A549 (cell line): ENCODE measurements at regions not wholly inside any gene's neighbourhood (a gene's known extent, or its start where the extent isn't known, plus 50 kb on each side); places are given as distances from the start of the nearest gene placed in this dataset.

Experiments used
- ATAC-seq, 2 experiments: fragments of 200-7000 bp in 1 of 2; fragments of >200 bp in 1 of 2; cut with Nextera tagmentation in 1 of 2; cut with Tn5 transposase in 1 of 2; 3 replicates each; pipeline versions ENCODE4 v1.8.0 to v1.9.1; 2018 to 2020; ENCODE audit warnings: mild to moderate bottlenecking in 1 of 2, moderate library complexity in 1 of 2
- CTCF ChIA-PET: fragments of 300-600 bp; sonication (Branson Sonifier 250); formaldehyde crosslinking; extraction: SDS; loops from one replicate; lab custom pipeline; 2021; ENCODE audit warnings: antibody characterized with exemption, inconsistent platforms; lab: Yijun Ruan, JAX
- POLR2A ChIA-PET: fragments of 350-600 bp; formaldehyde crosslinking; extraction: SDS; loops from one replicate; lab custom pipeline; 2021; ENCODE audit warnings: antibody characterized with exemption, inconsistent platforms; lab: Yijun Ruan, JAX
- DNase-seq, 2 experiments: peaks; one replicate each; pipeline versions ENCODE4 v3.0.0 to v3.0.0-alpha.2; 2011 to 2016; ENCODE audit warnings: low read depth in 1 of 2, low spot score in 1 of 2
- FAIRE-seq: peaks from 2 replicates; lab custom pipeline; 2011; peaks lifted over from hg19 to GRCh38; lab: Jason Lieb, UNC
- H3K27ac ChIP-seq, 2 experiments: fragments of >200 bp; sonication (Bioruptor Twin); formaldehyde crosslinking; 3 replicates each; pipeline ENCODE4 v1.5.1; 2016 to 2017
- H3K4me1 ChIP-seq: fragments of >200 bp; sonication (Bioruptor Twin); formaldehyde crosslinking; 3 replicates; pipeline ENCODE4 v1.6.1; 2016
- H3K4me2 ChIP-seq: fragments of >200 bp; sonication (Bioruptor Twin); formaldehyde crosslinking; 3 replicates; pipeline ENCODE4 v1.6.1; 2016
- H3K4me3 ChIP-seq: fragments of >200 bp; sonication (Bioruptor Twin); formaldehyde crosslinking; 3 replicates; pipeline ENCODE4 v1.5.1; 2016
- H3K9me3 ChIP-seq: fragments of >200 bp; sonication (Bioruptor Twin); formaldehyde crosslinking; 3 replicates; pipeline ENCODE4 v1.6.1; 2016
- CBX2 ChIP-seq: fragments of 200-600 bp; sonication (generic); IDR thresholded peaks from 2 replicates; pipeline ENCODE4 v1.6.1; 2016; ENCODE audit warnings: low read depth, mild to moderate bottlenecking, borderline replicate concordance
- CHD2 ChIP-seq: fragments of 150-350 bp; IDR thresholded peaks from 2 replicates; pipeline ENCODE4 v1.6.1; 2014; ENCODE audit warnings: low read length; ENCODE audit not compliant: partially characterized antibody
- E2F6 ChIP-seq: IDR thresholded peaks from 2 replicates; pipeline ENCODE4 v1.6.1; 2012; ENCODE audit warnings: low read depth, borderline replicate concordance
- ELK1 ChIP-seq: fragments of 150-350 bp; IDR thresholded peaks from 2 replicates; pipeline ENCODE4 v1.6.1; 2014; ENCODE audit warnings: low read depth, mild to moderate bottlenecking, low read length
- EP300 ChIP-seq, 2 experiments: fragments of >200 bp; sonication (Bioruptor Twin); formaldehyde crosslinking; IDR thresholded peaks; 2 replicates in 1 of 2; 3 replicates in 1 of 2; pipeline ENCODE4 v1.6.1; 2016 to 2017
- GATA3 ChIP-seq: IDR thresholded peaks from 2 replicates; pipeline ENCODE4 v1.6.1; 2012; ENCODE audit warnings: borderline replicate concordance
- HDAC2 ChIP-seq: fragments of 200-600 bp; sonication (generic); IDR thresholded peaks from 2 replicates; pipeline ENCODE4 v1.6.1; 2016
- HES2 ChIP-seq: fragments of >200 bp; sonication (Bioruptor Twin); formaldehyde crosslinking; IDR thresholded peaks from 2 replicates; pipeline ENCODE4 v1.6.1; 2016
- KDM1A ChIP-seq: fragments of 200-600 bp; sonication (generic); IDR thresholded peaks from 2 replicates; pipeline ENCODE4 v1.6.1; 2016; ENCODE audit warnings: low read depth, mild to moderate bottlenecking
- MAFK ChIP-seq: fragments of 450-650 bp; IDR thresholded peaks from 2 replicates; pipeline ENCODE4 v1.6.1; 2014; ENCODE audit not compliant: partially characterized antibody
- MYC ChIP-seq: IDR thresholded peaks from 2 replicates; pipeline ENCODE4 v1.6.1; 2012; ENCODE audit warnings: mild to moderate bottlenecking, inconsistent platforms, low read length, improper control_type of control experiment, borderline replicate concordance
- NPAS2 ChIP-seq: fragments of 250-450 bp; sonication (Bioruptor Pico); IDR thresholded peaks from 2 replicates; pipeline ENCODE4 v1.8.0; 2022; ENCODE audit warnings: mild to moderate bottlenecking, moderate library complexity, borderline replicate concordance
- POLR2AphosphoS2 ChIP-seq: conservative IDR thresholded peaks from 2 replicates; pipeline ENCODE4 v1.6.1; 2012; ENCODE audit warnings: low read length, improper control_type of control experiment, inconsistent platforms
- SREBF2 ChIP-seq: fragments of 450-650 bp; IDR thresholded peaks from 2 replicates; pipeline ENCODE4 v1.6.1; 2014; ENCODE audit warnings: mild to moderate bottlenecking, moderate library complexity
- TP53 ChIP-seq: fragments of 250-450 bp; sonication (Bioruptor Pico); IDR thresholded peaks from 2 replicates; pipeline ENCODE4 v1.5.0; 2021; ENCODE audit warnings: mild to moderate bottlenecking, moderate library complexity
- USF2 ChIP-seq: fragments of 450-650 bp; IDR thresholded peaks from 2 replicates; pipeline ENCODE4 v1.6.1; 2014; ENCODE audit warnings: antibody characterized with exemption
- ZFP36 ChIP-seq: fragments of 450-650 bp; IDR thresholded peaks from 2 replicates; pipeline ENCODE4 v1.6.1; 2014; ENCODE audit warnings: borderline replicate concordance; ENCODE audit not compliant: partially characterized antibody
- WGBS: methylation state at CpG from one replicate; pipeline ENCODE4 v1.1.6; 2017; ENCODE audit errors: missing lambda C conversion rate; 5-methylcytosine and 5-hydroxymethylcytosine counted together
- TF ChIP-seq, protein P1 (sequence below): fragments of 250-450 bp; sonication (Bioruptor Pico); IDR thresholded peaks from 2 replicates; pipeline ENCODE4 v1.5.0; 2021; ENCODE audit warnings: mild to moderate bottlenecking, moderate library complexity, borderline replicate concordance

DNA sequence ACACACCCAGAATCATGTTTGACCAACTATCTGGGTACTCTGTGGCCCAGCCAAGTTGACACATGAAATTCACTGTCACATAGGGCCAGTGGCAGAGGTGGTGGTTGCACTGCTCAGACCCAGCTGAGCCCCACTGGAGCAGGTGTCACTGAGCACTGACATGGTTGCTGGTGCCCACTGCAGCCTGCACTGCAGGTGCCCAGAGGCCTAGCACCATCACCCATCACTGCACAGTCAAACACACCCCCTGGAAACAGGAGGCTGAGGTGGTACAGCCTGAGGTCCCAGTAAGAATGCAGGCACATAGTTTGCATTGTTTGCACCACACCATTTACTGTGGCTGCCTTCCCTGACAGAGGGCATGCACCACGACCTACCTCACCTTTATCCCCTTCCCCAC is 278.7 kb upstream of the MGAT5 start:
- FAIRE-seq (no peak), ATAC-seq (no peak), DNase-seq (no peak)
- CTCF ChIA-PET = no interaction called here
- WGBS = 0% methylated on average over 1 of the region's 1 CpG
- H3K4me3 ChIP-seq = no peak overlapping the region
- H3K9me3 ChIP-seq = no peaks in the 10 kb centered on the region
- no peaks in the 10 kb centered on the region for H3K4me1 ChIP-seq
- POLR2A ChIA-PET = no interaction called here
- no peak overlapping the region for H3K4me2 ChIP-seq
- no peak overlapping the region for H3K27ac ChIP-seq
- no peak for TF ChIP-seq KDM1A
- no peak for TF ChIP-seq NPAS2 (CRISPR knock-in tag)
- TF ChIP-seq ELK1 = no peak
- TF ChIP-seq HDAC2 = no peak

DNA sequence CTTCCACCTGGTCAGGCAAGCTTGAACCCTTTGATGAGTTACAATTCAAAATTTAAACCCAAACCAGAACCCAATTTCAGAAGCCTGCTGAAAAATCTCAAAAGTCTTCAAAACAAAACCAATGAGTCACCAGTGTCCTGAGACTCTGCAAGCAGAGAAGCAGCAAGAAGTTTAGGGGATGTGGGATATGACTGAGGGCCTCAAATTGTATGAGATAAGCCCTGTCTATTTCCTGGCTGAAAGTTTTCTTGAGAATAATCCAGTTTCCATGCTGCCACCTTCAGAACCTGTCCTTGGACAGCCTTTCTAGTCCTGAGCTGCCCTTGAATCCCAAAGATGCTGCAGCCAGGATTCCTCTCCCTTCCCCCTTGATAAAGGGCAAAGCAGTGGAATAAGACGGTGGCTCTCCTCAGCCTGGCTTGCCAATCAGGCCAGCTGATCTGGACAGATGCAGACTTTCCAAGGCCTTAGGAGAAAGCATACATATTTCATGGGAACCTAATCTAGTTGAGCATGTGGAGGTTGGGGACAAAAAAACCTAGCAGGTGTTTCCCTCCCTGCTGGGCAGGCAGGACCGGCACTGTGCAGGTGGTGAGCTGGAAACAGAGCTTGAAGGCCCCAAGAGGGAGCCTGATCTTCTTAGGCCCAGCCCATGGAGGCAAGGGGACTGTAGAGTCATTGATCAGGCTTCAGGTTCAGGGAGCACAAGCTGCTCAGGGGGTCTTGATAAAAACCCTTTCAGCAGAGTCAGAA is 278.0 kb upstream of the MGAT5 start:
- DNase-seq (no peak), ATAC-seq (no peak), FAIRE-seq (no peak)
- ChIA-PET POLR2A (no interaction called here), CTCF (interaction anchor here (0.8 kb wide), 1 partner anchor 231 kb away, joined by 4 read pairs; no protein-coding TSS in a partner anchor)
- H3K4me2 ChIP-seq = no peak overlapping the region
- WGBS = 20% methylated on average over 2 of the region's 2 CpGs
- no peak overlapping the region for H3K4me3 ChIP-seq
- no peaks in the 10 kb centered on the region for H3K9me3 ChIP-seq
- no peaks in the 10 kb centered on the region for H3K4me1 ChIP-seq
- TF ChIP-seq GATA3 (no peak), TP53 (CRISPR knock-in tag) (no peak), SREBF2 (no peak), USF2 (no peak), E2F6 (no peak), CBX2 (no peak), ZFP36 (no peak)
- TF ChIP-seq, protein P1, sequence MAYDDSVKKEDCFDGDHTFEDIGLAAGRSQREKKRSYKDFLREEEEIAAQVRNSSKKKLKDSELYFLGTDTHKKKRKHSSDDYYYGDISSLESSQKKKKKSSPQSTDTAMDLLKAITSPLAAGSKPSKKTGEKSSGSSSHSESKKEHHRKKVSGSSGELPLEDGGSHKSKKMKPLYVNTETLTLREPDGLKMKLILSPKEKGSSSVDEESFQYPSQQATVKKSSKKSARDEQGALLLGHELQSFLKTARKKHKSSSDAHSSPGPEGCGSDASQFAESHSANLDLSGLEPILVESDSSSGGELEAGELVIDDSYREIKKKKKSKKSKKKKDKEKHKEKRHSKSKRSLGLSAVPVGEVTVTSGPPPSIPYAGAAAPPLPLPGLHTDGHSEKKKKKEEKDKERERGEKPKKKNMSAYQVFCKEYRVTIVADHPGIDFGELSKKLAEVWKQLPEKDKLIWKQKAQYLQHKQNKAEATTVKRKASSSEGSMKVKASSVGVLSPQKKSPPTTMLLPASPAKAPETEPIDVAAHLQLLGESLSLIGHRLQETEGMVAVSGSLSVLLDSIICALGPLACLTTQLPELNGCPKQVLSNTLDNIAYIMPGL (CRISPR knock-in tag) = no peak
- H3K27ac ChIP-seq = no peak overlapping the region

GRCh38 chr2:133976659-133977058 is 277.2 kb upstream of the MGAT5 start:
- no peak overlapping the region for H3K27ac ChIP-seq
- no peak overlapping the region for H3K4me2 ChIP-seq
- ChIA-PET POLR2A (no interaction called here), CTCF (interaction anchor here (0.8 kb wide), 2 partner anchors 9 to 230 kb away, joined by 3 to 4 read pairs; no protein-coding TSS in a partner anchor)
- DNase-seq (no peak), ATAC-seq (no peak), FAIRE-seq (no peak)
- H3K4me1 ChIP-seq = no peaks in the 10 kb centered on the region
- H3K4me3 ChIP-seq = no peak overlapping the region
- no peaks in the 10 kb centered on the region for H3K9me3 ChIP-seq
- TF ChIP-seq MAFK = no peak
- TF ChIP-seq MYC = no peak
- no peak for TF ChIP-seq HES2
- TF ChIP-seq CHD2 = no peak
- no peak for TF ChIP-seq EP300 (IDR thresholded peaks at IDR 0.05)
- no peak for TF ChIP-seq POLR2AphosphoS2
